ENCODE measurements at regions not wholly inside any gene's neighbourhood (a gene's known extent, or its start where the extent isn't known, plus 50 kb on each side); places are given as distances from the start of the nearest gene placed in this dataset.
"Not testable (repeated sequence)": the region's sequence is repeated elsewhere in the genome, so short reads cannot be mapped to it uniquely, and the experiment has no call there.

- no peak for DNase-seq (ENCODE audit: low spot score)
Observed at GRCh38 chr16:65743558-65743957, 621.7 kb upstream of the CDH11 start.

GRCh38 chr16:65740711-65741110 lies 618.8 kb upstream of the CDH11 start:
- no peak for DNase-seq (ENCODE audit: low spot score)

DNA sequence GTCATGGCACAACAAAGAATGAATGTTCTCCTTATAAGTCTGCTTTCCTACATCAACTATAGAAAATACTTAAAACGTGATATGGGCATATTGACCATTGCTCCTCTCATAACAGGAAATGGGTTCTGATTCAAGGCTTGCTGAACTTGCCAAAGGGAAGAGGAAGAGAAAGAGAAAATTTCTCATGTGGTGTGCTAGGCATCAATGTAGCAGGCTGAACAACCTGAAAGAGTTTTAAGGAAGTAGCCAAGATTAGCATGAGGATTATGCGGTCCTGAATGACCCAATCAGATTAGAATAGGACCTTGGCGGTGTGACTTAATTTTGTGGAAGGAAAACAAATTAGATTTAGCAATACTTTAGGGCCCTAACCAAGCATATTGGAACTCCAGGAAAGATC lies 617.7 kb upstream of the CDH11 start:
- DNase-seq (ENCODE audit: low spot score): no peak

DNA sequence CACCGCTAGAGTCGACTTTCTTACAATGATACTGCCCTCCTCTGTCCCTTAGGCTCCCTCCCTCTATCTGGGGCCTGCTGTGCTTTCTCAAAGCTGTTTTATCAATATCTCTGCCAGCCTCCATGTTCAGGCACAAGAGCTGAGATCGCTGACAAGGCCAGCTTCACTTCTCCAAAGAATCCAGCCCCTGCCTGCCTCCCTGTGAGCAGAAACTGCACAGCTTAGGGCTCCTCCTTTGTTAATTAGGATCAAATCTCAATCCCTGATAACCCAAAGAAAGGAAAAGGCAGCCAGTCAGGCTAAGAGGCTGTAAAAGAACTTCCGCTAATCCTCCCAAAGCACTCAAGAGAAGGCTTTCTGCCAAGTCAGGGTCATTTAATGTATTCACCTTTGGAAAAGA lies 616.0 kb upstream of the CDH11 start:
- peak; percentile 61 for DNase-seq (ENCODE audit: low spot score)

- not testable (repeated sequence) for DNase-seq (ENCODE audit: low spot score)
Observed at GRCh38 chr16:65735615-65736014, 613.8 kb upstream of the CDH11 start.

GRCh38 chr16:65733721-65734120 lies 611.9 kb upstream of the CDH11 start:
- DNase-seq (ENCODE audit: low spot score): no peak

DNA sequence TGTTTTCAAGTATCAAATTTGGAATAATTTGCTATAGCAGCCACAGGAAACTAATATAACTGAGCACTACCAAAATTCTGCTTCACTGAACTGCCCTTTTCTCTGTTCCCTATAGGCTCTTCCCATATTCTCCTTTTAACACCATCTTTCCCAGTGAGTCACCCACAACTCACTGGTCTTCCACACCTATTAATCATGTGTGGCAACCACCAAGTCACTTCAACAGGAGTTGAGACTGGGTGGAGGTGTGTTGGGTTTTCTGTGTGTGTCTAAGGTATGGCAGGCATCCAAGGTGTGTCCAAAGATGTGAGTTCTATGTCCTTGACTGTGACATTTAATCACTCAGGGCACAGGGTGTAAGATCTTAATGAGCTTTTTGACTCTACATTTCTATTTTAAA lies 610.0 kb upstream of the CDH11 start:
- no peak for DNase-seq (ENCODE audit: low spot score)

DNA sequence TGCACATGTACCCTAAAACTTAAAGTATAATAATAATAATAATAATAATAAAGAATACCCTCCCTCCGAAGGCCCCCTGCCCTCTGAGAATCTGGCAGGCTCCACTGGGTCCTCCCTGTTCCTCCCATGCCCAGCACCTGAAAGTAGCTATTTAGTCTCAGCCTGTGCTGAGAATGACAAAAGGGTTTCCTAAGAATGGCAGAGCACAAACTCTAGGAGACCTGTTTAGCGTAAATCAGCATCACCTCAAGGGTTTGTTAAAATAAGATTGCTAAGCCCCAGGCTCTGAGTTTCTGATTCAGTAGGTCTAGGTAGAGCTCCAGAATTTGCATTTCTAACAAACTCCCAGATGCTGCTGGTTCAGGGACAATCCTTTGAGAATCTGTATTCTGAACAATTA lies 606.8 kb upstream of the CDH11 start:
- no peak for DNase-seq (ENCODE audit: low spot score)

DNA sequence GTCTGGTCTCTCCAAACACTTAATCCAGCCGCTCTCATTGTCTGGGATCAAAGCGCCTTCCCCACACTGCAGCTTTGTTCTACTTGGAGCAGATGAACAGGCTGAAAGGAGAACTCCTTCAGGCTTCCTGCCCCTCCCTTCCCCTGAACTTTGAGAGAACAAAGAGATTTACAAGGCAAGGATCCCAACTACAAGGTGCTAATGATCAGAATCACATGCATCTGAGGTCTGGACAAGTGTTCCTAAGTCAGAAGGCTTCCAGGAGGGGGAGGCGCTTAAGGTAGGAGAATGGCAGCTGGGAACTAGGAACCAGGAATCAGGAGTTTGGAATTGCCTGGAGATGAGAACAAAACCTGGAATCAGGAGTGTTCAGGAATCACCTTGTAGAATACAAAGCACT lies 606.3 kb upstream of the CDH11 start:
- peak; percentile 80 for DNase-seq (ENCODE audit: low spot score)

DNA sequence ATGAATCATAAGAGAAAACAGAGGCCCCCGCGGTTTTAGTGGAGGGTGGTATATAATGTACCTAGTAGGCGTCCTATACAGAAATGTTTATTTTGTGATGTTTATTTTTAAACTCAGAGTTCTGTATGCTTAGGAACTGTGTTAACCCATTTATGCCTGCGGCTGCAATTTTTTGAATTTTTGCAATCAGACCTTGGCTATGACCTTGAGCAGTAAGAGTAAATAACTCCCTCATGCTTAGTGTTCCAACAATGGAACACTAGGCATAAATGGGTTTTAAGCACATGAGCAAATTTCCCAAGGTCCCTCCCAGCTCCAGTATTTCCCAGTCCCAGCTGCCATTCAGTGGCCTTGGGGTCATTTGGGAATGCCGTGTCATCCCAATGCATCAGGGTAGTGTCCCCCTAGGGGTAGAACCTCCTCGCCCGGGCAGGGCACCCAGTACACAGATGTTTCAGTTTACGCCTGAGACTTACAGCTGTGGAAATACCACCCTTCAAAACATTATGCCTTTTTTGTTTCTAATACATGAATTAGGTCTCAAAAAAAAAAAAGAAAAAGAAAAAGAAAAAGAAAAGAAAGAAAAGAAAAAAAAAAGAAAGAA lies 605.8 kb upstream of the CDH11 start:
- no peak for DNase-seq (ENCODE audit: low spot score)

- DNase-seq (ENCODE audit: low spot score): peak; percentile 97
Observed at GRCh38 chr16:65725156-65725845, 603.4 kb upstream of the CDH11 start.

DNA sequence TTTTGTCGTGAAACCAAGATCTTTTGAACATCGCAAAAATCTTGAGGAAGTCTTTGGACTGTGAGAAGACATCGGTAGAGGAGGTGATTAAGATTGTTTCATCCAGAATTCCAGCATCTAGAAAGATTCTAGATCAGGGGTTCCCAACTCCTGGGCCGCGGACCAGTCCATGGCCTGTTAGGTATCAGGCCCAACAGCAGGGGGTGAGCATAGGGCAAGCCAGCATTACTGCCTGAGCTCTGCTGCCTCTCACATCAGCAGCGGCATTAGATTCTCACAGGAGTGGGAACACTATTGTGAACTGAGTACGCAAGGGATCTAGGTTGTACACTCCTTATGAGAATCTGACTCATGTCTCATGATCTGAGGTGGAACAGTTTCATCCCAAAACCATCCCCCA lies 600.6 kb upstream of the CDH11 start:
- no peak for DNase-seq (ENCODE audit: low spot score)

GRCh38 chr16:65717846-65718245 lies 596.0 kb upstream of the CDH11 start:
- DNase-seq (ENCODE audit: low spot score): no peak

- DNase-seq (ENCODE audit: low spot score): no peak
Observed at GRCh38 chr16:65716737-65717700, 595.2 kb upstream of the CDH11 start.

DNA sequence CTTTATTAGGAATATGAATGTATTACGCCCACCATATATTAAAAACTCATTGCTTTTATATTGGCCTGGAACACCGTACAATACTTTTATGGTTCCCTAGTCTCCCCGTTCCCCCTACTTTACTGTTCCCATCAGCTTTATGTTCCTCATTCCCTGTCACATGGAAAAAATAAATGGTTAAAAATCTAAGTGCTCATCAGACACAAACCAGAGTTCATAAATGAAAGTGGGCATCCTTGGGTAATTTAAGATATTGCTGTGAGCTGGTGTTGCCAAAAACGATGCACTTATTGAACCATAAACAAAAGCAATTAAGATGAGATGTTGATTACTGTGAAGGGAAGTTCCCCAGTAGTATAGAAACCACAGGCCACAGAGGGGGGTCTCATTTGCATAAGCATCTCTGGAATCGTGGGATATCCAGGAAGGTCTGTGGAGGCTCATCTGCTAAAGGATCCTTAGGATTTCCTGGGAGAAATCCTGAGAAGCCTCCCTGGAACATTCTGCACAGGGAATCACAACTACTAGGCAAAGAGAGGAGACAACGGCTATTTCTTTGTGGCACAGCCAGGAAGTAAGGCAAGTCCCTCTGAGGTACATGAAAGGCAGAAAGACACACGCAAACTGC lies 591.4 kb upstream of the CDH11 start:
- DNase-seq (ENCODE audit: low spot score): no peak

DNA sequence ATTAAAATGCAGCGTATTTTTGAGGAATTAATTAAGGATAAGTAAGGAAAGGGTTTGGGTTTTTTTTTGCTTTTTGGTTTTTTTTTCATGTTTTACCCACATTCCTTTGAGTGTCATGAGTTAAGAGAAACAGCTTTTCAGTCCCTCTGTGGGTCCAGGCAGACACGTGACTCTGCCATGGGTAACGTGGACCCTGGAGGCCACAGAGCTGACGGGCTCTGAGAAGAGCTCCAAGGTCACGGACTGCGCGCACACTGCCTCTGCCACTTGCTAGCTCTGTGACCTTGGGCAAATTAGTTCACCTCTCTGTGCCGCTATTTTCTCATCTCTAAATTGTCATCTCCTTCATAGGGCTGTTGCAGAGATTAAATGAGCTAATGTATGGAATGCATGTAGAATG lies 588.2 kb upstream of the CDH11 start:
- no peak for DNase-seq (ENCODE audit: low spot score)

GRCh38 chr16:65704866-65705265 lies 583.0 kb upstream of the CDH11 start:
- DNase-seq (ENCODE audit: low spot score): no peak

- peak; percentile 34 for DNase-seq (ENCODE audit: low spot score)
Observed at GRCh38 chr16:65702707-65703402, 581.0 kb upstream of the CDH11 start.

DNA sequence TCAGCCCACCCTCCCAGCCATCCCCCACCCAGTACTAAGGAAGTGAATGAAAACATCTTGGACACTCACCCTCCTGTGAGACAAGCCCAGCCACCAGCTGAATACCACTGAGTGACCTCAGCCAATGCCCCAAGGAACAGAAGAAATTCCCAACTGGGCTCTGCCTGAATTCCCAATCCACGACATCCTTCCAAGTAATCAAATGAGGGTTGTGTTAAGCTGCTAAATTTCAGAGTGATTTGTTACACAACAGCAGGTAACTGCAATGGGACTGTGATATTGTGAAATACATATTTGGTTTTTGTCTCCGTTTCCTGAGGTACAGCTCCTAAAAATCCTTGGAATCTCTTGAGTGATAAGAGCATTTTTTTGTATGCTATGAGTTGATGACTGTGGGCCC lies 578.7 kb upstream of the CDH11 start:
- DNase-seq (ENCODE audit: low spot score): no peak

- DNase-seq (ENCODE audit: low spot score): peak; percentile 83
Observed at GRCh38 chr16:65698791-65699321, 577.0 kb upstream of the CDH11 start.

DNA sequence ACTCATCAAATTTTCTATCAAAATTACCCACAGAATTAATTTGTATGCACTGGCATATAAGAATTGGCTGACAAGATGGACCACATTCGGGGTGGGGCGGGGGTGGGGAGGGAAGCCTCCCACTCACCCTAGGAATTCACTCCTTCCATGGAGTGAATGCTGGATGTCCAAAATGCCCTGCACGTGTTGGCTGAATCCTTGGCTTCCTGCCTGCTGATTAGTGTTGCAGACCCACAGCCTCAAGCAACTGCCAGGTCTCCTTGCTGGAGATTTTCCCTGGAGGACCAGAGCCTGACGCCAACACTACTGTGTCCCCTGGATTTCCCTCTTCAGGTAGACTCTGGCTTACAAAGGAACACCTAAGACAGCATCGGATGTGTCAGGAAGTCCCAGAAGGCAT lies 575.7 kb upstream of the CDH11 start:
- DNase-seq (ENCODE audit: low spot score): peak; percentile 18

Measured in umbilical cord (tissue), 1 donor.